Coronary artery (tissue), 2 donors: ENCODE measurements at regions not wholly inside any gene's neighbourhood (a gene's known extent, or its start where the extent isn't known, plus 50 kb on each side); places are given as distances from the start of the nearest gene placed in this dataset.

Experiments used
- DNase-seq: peaks from one replicate; pipeline ENCODE4 v3.0.0-alpha.2; 2017; ENCODE audit warnings: low spot score
- H3K27ac ChIP-seq, 2 donors: fragments of 200-600 bp; sonication (generic); one replicate each; pipeline ENCODE4 v1.5.1; 2016 to 2019
- H3K4me3 ChIP-seq: fragments of 200-600 bp; sonication (generic); 2 replicates; pipeline ENCODE4 v1.5.1; 2016; ENCODE audit warnings: mild to moderate bottlenecking, moderate library complexity
- CTCF ChIP-seq: fragments of 200-600 bp; sonication (generic); IDR thresholded peaks from one replicate; pipeline ENCODE4 v1.5.1; 2019; ENCODE audit warnings: antibody characterized with exemption

GRCh38 chr13:107200491-107200890, 632.6 kb upstream of the ARGLU1 start:
- no peak for TF ChIP-seq CTCF
- Histone ChIP-seq H3K4me3 (no peak overlapping the region), H3K27ac (no peak overlapping the region)
- DNase-seq: no peak

GRCh38 chr13:107192289-107192688, 624.4 kb upstream of the ARGLU1 start:
- no peak for DNase-seq
- Histone ChIP-seq H3K27ac (no peak overlapping the region), H3K4me3 (no peak overlapping the region)
- no peak for TF ChIP-seq CTCF

GRCh38 chr13:107190065-107190464, 622.1 kb upstream of the ARGLU1 start:
- no peak for TF ChIP-seq CTCF
- Histone ChIP-seq H3K27ac (no peak overlapping the region), H3K4me3 (no peak overlapping the region)
- no peak for DNase-seq

GRCh38 chr13:107185889-107186288, 618.0 kb upstream of the ARGLU1 start:
- DNase-seq: no peak
- TF ChIP-seq CTCF: no peak
- Histone ChIP-seq H3K4me3 (no peak overlapping the region), H3K27ac (no peak overlapping the region)

- no peak for TF ChIP-seq CTCF
Measured at GRCh38 chr13:107170270-107170931, 602.5 kb upstream of the ARGLU1 start.

GRCh38 chr13:107157271-107157670, 589.3 kb upstream of the ARGLU1 start:
- DNase-seq: no peak
- TF ChIP-seq CTCF: no peak
- Histone ChIP-seq H3K4me3 (no peak overlapping the region), H3K27ac (no peak overlapping the region)

More at GRCh38 chr13:107170270-107170931, 602.5 kb upstream of the ARGLU1 start:
- no peak for DNase-seq
- H3K27ac ChIP-seq: no peak overlapping the region
- no peak overlapping the region for H3K4me3 ChIP-seq

- no peak for DNase-seq
- TF ChIP-seq CTCF: no peak
- Histone ChIP-seq H3K27ac (no peak overlapping the region), H3K4me3 (no peak overlapping the region)
Measured at GRCh38 chr13:107144432-107144831, 576.5 kb upstream of the ARGLU1 start.
